GM21447 (cell line): ENCODE measurements at regions not wholly inside any gene's neighbourhood (a gene's known extent, or its start where the extent isn't known, plus 50 kb on each side); places are given as distances from the start of the nearest gene placed in this dataset.

Experiments used
- ATAC-seq: cut with Tn5 transposase; IDR thresholded peaks from one replicate; pipeline ENCODE4 v1.9.1; 2021; ENCODE audit not compliant: unreplicated experiment

DNA sequence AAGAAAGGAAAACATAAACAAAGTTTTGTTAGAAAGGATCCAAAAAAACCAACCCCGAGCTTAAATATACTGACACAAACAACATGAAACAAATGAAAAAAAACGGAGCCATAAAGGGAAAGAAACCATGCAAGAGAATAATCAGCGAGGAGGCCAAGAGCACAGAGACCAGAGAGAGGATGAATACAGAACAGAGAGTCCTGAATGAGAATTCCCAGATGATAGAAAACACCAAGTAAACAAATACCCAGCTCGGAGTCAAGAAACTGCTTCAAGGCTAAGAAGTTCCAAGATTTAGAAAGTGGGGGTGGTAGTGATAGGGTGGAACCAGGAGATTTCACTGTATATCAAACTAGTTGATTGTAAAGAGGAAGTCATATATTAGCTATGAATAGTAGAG, 313.3 kb downstream of the OSR1 start:
- no peak for ATAC-seq

DNA sequence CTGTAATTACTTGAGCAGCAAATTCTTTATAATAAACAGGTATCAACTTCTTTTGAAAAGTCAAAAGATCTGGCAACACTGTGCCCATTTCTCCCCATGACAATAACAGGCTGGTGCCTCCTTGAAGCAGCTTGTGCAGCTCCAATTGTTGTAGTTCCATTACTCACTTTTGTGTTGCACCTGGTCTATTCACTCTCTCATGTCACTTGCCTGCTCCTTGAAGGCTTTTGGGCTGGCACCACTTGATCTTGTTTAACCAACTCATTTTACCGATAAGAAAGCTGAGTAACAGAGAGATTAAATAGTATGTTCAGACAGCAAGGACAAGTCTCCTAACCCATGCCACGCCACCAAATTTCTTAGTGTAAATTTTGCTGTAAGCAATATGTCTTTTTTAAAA, 314.5 kb downstream of the OSR1 start:
- ATAC-seq, result no peak

DNA sequence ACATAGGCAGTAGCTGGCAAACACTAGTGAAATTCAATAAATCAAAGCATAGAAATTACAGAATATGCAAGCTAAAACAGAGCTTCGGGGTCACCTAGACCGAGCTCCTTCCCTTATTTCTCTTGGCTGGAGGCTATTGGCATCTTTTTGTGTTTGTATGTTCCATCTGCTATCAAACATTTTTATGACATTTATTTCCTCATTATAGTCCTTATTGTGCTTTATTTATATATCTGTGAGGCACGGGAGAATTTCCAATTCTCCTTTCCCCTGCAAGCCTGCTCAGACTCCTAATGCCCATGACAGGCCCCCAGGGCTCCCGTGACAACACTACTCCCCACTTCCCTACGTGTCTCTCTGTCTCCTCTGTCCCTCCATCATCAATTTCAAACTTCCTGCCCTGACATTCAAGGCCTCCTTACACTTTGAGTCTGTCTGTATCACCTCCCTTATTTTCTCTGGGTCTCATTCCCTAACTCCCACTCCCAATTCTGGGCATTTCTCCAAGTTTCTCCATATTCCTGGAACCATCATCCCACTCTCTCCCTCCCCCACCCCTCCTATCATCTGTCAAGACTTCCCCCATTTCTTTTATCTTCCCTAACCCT, 316.9 kb downstream of the OSR1 start:
- ATAC-seq, result no peak

DNA sequence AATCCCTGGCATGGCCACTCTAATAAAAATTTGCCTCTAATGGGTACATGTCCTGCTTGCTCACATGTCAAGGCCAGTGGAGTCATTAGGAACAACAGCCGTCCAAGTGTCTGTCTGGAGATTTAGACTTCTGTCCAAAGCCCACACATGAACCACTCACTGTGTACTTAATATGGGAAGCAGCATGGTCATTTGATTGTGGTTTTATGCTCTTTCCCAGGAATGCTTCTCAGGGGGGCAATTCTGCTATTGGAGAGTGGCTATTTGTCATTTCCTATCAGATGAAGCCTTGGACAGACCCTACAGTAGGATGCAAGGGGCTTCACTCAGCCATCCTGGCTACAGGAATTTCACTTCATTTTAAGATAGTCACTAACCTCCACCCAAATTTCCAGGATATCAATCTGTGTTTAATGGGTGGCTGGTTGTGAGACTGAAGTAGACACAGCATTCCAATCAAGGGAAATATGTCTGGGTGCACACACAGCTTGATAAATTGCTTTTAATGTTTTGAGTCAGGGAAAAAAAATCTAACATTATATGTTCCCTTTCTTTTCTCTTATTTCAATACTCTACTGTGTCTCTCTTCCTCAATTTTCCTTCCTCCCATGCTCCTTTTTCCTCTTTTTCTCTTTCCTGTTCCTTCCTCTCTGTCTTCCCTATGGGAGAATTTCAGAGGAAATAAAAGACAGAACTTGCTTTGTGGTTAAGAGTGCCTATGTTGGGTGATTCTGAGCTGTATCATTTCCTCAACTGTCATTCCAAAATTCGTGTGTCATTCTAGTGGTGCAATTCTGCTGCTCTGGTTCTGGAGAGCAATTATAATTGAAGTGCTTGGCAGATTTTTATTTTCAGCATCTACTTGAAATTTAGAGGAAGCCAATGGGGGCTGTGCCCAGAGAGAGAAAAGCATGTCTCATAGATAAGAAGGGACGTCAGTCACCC, 320.1 kb downstream of the OSR1 start:
- no peak for ATAC-seq

DNA sequence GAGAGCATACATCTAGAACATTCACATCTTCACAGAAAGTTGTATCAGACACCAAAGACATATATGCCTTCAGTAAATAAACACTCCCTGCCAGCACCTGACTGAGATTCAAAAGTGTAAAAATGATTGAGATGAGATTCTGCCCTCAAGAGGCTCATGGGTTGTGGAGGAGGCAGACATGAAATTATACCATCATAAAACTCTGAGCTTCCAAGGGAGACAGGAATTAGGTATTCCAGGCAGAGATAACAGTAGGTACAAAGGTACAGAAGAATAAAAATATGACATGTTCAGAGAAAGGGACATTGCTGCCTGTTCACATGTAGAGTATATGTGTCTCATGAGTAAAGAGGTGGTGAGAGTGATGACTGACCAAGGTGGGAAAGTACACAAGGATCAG, 322.3 kb downstream of the OSR1 start:
- ATAC-seq, result no peak

DNA sequence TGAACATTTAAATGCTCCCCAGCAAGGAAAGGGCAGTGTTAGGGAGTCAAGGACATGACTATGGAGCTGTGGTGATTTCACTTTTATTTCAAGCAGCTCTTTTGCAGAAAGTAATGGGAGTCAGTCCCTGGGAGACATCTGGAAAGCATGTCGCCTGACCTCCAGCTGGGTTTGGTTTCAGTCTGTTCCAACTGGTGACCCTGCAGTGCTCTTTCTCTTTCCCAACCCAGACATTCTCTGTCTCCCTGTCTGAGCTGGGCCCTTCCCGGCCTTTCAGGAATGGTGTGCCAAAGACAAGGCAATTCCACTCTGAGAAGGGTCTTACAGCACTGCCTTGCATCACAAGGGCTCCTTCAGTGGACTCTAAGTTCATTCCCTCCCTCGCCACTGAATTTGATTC, 323.2 kb downstream of the OSR1 start:
- ATAC-seq, result no peak

DNA sequence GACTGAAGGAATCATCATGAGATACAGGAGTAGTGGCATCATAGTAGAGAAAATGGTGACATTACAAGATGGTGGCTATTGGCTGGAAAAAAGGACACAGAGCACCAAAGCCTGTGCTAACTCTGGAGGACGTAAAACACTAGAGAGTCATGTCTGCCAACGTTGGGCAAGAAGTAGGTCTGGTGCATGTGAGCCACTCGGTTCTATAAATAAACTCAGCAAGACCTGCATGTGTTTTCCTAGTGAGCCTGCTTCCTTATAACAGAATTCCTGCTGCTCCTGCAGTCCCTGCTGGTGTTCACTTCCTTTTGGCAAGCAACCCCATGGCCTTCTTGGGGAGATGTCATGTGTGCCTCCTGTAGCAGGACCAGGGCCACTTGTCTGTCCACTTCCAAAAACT, 325.2 kb downstream of the OSR1 start:
- no peak for ATAC-seq

DNA sequence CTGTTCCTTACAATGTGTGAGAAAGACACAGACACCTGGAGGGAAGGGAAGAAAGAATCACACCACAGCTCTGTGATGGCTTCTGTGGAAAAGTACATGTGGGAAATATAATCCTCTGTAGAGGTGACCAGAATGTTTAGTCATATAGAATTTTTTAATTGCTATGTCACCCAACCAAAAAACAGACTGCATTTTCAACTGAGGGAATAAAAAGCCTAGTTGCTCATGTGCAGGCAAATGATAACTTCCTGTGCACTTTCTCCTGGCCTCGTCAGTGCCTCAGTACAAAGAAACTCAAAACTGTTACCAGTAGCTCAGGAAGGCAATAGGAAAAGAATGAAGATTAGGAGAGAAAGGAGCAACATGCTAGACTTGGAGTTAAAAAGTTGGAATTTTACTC, 326.8 kb downstream of the OSR1 start:
- no peak for ATAC-seq

DNA sequence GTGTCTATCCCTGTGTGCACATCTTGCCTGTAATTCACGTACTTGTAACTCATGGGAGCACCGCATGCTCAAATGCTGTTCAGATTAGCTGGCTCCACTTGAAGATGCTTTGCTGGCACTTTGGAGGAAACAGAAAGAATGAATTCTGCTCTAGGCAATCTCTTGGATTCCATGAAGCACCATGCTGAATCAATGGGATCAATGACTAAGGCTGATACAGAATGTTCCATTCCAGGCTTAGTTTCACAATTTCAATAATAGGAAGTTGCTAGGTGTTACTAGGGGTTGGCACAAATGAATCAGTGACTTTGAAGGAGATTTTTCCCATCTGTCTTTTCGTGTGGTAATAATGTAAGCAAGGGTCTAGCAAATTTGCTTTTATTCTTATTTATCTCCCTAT, 328.8 kb downstream of the OSR1 start:
- no peak for ATAC-seq

DNA sequence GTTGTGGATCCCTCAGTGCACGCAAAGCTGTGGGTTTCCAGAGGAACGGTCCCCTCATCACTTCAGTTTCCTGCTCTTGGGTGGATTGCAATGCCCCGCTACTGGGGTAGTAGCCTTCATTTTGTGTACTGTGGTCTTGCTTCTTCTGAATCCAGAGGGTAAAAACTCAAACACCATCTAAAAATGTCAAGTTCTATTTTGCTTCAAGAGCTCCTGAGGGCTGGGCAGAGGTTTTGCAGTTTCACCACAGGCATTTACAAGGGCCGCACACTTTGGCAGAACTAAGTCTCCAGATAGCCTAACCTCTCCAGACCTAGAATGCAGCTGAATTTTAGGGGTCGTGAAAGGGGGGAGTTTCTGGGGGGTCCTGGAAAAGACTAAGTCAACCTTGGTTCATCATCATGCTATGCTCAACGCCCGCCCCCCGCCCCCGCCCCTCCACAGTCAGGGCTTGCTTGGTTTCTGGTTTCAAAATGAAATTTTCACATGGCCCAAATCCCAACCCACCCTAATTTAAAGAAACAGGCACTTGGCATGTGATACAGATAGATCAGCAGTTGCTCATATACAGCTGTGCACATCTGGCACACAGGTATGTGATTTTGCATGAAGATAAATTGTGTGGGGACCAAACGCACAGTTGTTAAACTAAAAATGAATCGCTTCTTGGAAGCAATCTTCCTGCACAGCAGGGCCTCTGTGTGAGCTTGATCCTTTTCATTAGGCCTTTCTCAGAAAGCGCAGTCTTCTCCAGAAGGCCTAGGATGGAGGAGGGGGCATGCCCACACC, 329.6 kb downstream of the OSR1 start:
- no peak for ATAC-seq

DNA sequence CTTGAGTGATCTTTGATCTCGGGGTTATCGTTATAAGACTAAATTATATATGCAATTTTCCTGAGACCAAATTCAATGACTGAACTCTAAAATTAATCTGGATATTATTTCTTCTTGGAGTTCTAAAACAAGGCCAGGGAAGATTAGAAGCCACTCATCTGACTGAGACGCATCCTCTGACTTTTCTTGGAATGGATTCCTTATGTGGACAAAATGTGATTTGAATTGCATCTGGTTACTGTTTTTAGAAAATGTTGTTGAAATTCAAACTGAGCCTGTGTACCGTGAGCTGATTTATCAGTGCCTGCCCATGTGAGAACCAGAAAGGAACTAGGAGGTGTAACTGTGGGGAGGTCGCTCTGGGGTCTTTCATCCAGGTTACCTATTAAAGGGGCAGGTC, 330.8 kb downstream of the OSR1 start:
- ATAC-seq, result no peak

DNA sequence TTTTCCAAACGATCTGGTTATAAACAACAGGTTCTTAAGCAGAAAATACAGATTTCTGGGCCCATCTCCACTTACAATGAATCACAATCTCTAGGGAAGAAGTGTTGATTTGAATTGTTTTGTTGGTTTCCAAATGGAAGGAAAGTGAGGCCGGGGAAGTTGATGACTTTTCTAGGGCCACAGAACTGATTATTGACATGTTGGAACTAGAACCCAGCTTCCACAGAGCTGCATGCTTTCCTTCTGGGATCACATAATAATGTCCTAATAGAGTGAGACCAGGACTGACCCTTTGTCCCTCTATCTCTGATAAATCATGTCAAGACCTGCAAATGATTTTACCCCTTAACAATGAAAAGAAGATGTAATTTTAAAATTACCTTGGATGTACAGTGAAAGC, 332.2 kb downstream of the OSR1 start:
- no peak for ATAC-seq

DNA sequence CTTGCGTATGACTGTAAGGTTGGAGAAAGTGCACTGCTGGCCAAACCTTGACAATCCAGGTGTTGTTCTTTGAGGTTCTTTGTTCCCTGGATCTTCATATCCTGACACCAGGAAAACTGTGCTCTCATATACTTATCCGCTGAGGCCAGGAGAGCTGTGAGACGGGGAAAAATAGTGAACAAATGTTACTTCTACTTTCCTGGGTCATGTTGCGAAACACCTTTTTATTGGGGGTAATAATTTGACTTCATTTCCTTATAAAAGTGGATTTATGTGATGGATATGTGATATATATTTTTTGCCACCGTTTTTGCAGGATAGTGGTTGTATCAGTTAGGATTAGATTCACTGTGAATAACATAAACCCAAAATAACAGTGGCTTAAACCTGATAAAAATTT, 336.1 kb downstream of the OSR1 start:
- no peak for ATAC-seq

DNA sequence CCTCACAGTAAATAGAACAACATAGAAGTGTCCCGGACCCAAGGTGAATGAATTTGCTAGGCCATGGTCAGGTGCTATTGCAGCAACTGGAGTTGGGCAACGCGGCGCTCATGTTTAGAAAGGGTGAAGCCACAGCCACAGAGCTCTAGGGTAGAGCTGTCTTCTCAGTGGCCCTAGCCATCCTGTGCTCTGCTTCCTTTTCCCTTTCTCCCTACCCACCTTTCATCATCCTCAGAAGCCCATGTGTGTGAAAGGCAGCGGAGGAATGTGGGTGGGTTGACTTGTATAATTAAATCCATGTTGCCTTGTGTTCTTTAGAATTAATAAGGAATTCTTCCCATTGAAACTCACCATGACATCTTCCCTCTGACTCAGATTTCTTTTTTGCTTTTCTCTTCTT, 336.7 kb downstream of the OSR1 start:
- ATAC-seq, result no peak

DNA sequence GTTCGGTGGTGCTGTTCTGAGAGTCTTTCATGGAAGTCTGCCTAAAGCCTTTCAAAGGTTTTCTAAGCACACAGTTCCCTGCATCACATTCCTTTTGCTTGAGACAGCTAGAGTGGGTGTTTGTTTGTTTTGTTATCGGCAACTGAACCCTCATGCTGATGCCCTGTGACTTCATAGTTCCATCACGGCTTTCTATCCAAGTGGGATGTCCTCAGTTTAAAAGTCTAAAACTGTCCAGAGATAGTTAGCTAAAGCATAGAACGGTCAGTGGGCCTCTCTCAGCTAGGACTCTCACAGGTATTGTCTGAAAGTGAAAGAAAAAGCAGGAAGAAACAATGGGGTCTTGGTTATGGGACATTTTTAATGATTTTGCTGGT, 337.3 kb downstream of the OSR1 start:
- ATAC-seq, result no peak

DNA sequence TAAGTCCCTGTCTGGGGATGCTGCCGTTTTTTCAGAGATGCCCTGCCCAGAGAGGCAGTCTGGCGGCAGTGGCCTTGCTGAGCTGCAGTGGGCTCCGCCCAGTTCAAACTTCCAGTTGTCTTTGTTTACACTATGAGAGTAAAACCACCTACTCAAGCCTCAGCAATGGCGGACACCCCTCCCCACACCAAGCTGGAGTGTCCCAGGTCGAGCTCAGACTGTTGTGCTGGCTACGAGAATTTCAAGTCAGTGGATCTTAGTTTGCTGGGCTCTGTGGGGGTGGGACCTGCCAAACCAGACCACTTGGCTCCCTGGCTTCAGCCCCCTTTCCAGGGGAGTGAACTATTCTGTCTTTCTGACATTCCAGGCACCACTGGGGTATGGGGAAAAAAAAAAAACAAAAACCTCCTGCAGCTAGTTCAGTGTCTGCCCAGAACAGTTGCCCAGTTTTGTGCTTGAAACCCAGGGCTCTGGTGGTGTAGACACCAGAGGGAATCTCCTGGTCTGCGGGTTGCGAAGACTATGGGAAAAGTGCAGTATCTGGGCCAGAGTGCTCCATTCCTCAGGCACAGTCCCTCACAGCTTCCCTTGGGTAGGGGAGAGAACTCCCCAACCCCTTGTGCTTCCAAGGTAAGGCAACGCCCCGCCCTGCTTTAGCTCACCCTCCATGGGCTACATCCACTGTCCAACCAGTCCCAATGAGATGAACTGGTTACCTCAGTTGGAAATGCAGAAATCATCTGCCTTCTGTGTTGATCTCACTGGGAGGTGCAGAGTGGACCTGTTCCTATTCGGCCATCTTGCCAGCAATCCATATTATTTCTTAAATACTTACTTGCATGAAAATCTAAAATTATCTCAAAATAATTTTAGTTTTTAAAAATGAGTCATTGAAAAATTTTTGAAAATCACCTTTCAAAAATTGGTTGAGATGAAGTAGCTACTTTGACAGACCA, 338.0 kb downstream of the OSR1 start:
- no peak for ATAC-seq

DNA sequence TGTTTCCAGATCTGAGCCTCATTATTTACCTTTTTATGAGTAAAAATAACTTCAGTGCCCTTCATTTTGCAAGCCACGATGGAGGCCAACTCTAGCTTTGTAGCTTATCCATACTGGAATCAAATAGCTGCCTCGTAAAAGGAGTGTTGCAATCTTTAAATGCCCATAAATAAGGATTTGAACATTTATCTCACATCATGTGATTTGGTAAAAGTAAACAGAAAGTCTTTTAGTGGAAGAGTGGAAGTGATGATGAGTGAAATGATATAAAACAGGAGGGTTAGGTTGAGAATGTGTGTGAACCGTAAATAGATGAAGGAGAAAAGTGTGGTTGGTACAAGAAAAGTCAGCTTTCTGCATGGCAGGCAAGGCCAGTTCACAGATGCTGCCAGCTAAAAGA, 348.9 kb downstream of the OSR1 start:
- no peak for ATAC-seq

DNA sequence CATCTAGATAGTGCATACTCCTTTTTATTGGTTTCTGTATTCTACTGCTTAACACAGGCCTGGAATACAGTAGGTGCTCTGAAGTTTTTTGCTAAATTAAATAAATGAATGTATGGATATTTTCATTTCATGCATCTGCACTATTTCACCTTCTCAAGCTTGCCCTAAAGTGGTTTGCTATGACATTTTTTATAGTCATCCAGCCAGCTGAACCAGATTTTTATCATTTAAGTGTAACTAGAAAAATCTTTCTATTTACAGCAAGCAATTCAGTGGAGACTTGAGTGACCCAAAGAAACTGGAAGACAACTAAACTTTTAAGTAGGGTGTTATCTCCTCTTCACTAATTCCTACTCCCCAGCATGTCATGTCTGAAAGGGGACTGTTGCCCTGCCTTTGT, 354.9 kb downstream of the OSR1 start:
- ATAC-seq, result no peak

DNA sequence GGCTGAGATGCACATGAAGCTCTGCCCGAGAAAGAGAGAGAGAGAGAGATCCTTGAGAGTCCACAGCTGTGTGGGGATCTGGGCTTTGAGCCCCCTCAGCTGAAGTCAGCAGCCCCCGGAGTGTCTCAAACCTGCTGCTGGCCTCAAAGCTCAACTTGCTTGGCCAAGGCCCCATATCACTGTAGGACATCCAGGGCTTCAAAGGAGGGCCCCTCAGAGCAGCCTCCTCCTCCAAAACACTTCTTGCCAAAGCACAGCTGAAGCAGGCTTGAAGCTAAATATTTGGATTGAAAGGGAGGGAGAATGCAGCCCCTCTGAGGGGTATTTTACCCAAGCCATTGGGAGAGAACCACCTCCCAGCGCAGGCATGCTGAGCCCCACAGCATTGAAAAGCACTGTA, 357.6 kb downstream of the OSR1 start:
- no peak for ATAC-seq

DNA sequence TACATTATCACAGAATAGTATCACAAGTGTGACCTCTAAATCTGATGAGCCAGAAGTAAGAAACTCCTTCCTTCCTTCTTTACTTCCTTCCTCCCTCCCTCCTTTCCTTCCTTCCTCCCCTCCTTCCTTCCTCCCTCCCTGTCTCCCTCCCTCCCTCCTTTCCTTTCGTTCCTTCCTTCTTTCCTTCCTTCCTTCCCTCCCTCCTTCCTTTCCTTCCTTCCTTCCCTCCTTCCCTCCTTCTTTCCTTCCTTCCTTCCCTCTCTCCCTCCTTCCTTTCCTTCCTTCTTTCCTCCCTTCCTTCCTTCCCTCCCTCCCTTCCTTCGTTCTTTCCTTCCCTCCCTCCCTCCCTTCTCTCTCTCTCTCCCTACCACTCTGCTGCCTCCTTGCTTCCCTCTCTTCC, 359.2 kb downstream of the OSR1 start:
- no peak for ATAC-seq

DNA sequence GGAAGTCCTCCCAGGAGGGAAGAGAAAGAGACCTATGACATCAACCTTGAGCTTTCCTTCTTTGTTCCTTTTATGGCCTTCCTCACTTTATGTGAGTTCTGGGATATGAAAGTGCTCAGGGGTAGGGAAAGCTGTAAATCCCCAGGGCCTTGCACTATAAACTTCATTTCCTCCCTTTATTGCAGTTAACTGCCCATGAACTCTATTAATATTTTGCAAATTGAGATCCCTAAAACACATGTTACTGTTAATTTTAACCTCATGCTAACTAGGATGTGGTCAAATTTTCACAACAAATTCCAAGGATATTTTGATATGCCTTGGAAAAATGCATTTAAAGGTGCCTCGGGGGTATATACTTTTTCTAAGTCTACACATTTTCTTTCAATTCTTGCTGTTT, 359.9 kb downstream of the OSR1 start:
- no peak for ATAC-seq
